ENCODE measurements at regions not wholly inside any gene's neighbourhood (a gene's known extent, or its start where the extent isn't known, plus 50 kb on each side); places are given as distances from the start of the nearest gene placed in this dataset.
"Not testable (repeated sequence)": the region's sequence is repeated elsewhere in the genome, so short reads cannot be mapped to it uniquely, and the experiment has no call there.

DNA sequence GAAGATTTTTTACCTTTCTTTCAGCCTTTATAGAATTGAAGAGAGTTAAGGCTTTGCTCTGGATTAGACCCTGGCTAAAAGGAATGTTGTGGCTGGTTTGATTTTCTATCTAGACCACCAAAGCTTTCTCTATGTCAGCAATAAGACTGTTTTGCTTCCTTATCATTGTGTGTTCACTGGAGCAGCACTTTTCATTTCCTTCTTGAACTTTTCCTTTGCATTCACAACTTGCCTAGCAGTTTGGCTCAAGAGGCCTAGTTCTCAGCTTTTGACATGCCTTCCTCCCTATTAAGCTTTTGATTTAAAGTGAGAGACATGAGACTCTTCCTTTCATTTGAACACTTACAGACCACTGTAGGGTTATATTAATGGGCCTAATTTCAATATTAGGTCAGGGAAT lies 64.1 kb upstream of the USP15 start:
- no peaks in the 10 kb centered on the region for H3K36me3 ChIP-seq (ENCODE audit: control insufficient read depth, insufficient read depth, low read length)
- H3K27me3 ChIP-seq (ENCODE audit: control insufficient read depth, insufficient read depth, low read length), result peaks cover 15% of the 10 kb centered on the region
- TF ChIP-seq, protein P1, sequence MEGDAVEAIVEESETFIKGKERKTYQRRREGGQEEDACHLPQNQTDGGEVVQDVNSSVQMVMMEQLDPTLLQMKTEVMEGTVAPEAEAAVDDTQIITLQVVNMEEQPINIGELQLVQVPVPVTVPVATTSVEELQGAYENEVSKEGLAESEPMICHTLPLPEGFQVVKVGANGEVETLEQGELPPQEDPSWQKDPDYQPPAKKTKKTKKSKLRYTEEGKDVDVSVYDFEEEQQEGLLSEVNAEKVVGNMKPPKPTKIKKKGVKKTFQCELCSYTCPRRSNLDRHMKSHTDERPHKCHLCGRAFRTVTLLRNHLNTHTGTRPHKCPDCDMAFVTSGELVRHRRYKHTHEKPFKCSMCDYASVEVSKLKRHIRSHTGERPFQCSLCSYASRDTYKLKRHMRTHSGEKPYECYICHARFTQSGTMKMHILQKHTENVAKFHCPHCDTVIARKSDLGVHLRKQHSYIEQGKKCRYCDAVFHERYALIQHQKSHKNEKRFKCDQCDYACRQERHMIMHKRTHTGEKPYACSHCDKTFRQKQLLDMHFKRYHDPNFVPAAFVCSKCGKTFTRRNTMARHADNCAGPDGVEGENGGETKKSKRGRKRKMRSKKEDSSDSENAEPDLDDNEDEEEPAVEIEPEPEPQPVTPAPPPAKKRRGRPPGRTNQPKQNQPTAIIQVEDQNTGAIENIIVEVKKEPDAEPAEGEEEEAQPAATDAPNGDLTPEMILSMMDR (IDR thresholded peaks at IDR 0.05; ENCODE audit: insufficient read depth, low read length, poor library complexity, severe bottlenecking), result no peak
- H3K4me3 ChIP-seq (ENCODE audit: low read depth, low read length), result no peak overlapping the region
- no peak for DNase-seq (ENCODE audit: low read depth)

DNA sequence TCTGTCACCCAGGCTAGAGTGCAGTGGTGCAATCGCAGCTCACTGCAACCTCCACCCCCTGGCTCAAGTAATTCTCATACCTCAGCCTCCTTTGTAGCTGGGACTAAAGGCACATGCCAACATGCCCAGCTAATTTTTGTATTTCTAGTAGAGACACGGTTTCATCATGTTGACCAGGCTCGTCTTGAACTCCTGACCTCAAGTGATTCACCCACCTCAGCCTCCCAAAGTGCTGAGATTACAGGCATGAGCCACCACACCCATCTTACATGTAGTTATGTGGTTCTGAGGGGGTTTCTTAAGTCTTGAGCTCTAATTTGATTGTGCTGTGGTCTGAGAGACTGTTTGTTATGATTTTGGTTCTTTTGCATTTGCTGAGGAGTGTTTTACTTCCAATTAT lies 57.3 kb upstream of the USP15 start:
- not testable (repeated sequence) for H3K36me3 ChIP-seq (ENCODE audit: control insufficient read depth, insufficient read depth, low read length); H3K27me3 ChIP-seq (ENCODE audit: control insufficient read depth, insufficient read depth, low read length); DNase-seq (ENCODE audit: low read depth); H3K4me3 ChIP-seq (ENCODE audit: low read depth, low read length)

DNA sequence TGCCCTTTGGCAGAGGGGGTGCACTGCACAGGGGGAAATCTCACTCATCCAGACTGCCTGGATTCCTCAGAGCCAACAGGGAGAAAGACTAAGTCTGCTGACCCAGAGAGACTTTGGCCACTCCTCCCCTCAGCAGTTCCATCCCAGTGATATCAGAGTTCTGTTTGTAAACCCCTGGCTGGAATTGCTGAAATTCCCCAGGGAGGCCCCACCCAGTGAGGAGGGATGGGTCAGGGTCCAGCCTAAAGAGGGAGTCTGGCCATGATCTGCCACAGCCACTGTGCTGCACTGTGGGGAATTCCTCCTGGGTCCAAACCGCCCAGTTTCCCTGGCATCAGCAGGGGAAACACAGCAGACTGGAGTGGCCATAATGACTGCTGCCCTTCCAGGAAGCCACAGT lies 54.9 kb upstream of the USP15 start:
- Histone ChIP-seq H3K4me3 (ENCODE audit: low read depth, low read length) (no peak overlapping the region), H3K27me3 (ENCODE audit: control insufficient read depth, insufficient read depth, low read length) (no peaks in the 10 kb centered on the region), H3K36me3 (ENCODE audit: control insufficient read depth, insufficient read depth, low read length) (no peaks in the 10 kb centered on the region)
- TF ChIP-seq, protein P1 (IDR thresholded peaks at IDR 0.05; ENCODE audit: insufficient read depth, low read length, poor library complexity, severe bottlenecking), result no peak
- DNase-seq (ENCODE audit: low read depth), result no peak

DNA sequence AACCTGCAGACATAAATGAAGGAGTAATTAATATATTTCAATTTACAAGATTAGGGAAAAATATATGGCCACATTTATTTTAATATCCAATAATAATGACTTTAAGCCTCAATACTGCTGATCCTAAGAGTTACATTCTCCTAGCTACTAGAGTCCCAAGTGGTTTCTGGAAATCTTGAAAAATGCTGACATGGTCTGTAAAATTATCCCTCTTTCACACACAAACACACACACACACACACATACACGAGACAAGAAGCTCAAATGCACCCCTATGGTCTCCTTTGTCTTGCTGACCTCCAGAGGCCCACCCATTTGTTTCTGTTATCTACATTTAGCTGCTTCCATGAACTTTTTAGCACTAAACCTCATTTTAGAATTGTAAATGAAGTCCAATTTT lies 53.0 kb upstream of the USP15 start:
- Histone ChIP-seq H3K36me3 (ENCODE audit: control insufficient read depth, insufficient read depth, low read length) (no peaks in the 10 kb centered on the region), H3K4me3 (ENCODE audit: low read depth, low read length) (no peak overlapping the region), H3K27me3 (ENCODE audit: control insufficient read depth, insufficient read depth, low read length) (no peaks in the 10 kb centered on the region)
- no peak for DNase-seq (ENCODE audit: low read depth)
- TF ChIP-seq, protein P1 (IDR thresholded peaks at IDR 0.05; ENCODE audit: insufficient read depth, low read length, poor library complexity, severe bottlenecking), result no peak

All from kidney epithelial cell (primary cell).